Caco-2 (cell line): ENCODE measurements at regions not wholly inside any gene's neighbourhood (a gene's known extent, or its start where the extent isn't known, plus 50 kb on each side); places are given as distances from the start of the nearest gene placed in this dataset.

Source experiments
- BruUV-seq: library from RNA; stranded (reverse); fragments of 400-500 nt; replicated peaks from 2 replicates; lab custom pipeline; 2021; lab: Mats Ljungman, UMichigan
- CTCF ChIA-PET: fragments of 300-600 bp; sonication (Branson Sonifier 250); formaldehyde crosslinking; loops from one replicate; lab custom pipeline; 2022; ENCODE audit warnings: antibody characterized with exemption; lab: Charles Lee
- POLR2A ChIA-PET: fragments of 300-600 bp; sonication (Branson Sonifier 250); formaldehyde crosslinking; loops from one replicate; lab custom pipeline; 2022; ENCODE audit warnings: antibody characterized with exemption; lab: Charles Lee
- DNase-seq, 2 experiments: peaks; one replicate each; pipeline versions ENCODE4 v3.0.0 to v3.0.0-alpha.2; 2020 to 2022
- H3K27me3 ChIP-seq: replicated peaks from 2 replicates; pipeline ENCODE4 v1.6.0; 2011; ENCODE audit warnings: low read length; ENCODE audit not compliant: control insufficient read depth, insufficient read depth
- H3K36me3 ChIP-seq: 2 replicates; pipeline ENCODE4 v1.5.1; 2011; ENCODE audit warnings: low read length; ENCODE audit not compliant: control insufficient read depth, insufficient read depth
- H3K4me1 ChIP-seq: fragments of 250-450 bp; sonication (Bioruptor Pico); 2 replicates; pipeline ENCODE4 v1.5.1; 2020; ENCODE audit warnings: mild to moderate bottlenecking
- H3K4me3 ChIP-seq: 2 replicates; pipeline ENCODE4 v1.5.1; 2011; ENCODE audit warnings: low read depth, mild to moderate bottlenecking, control low read depth, low read length
- H3K9me3 ChIP-seq: fragments of 250-450 bp; sonication (Bioruptor Pico); 2 replicates; pipeline ENCODE4 v1.5.1; 2020; ENCODE audit warnings: mild to moderate bottlenecking, moderate library complexity
- H3K27ac Mint-ChIP-seq: one replicate; pipeline ENCODE4 v1.8.0; 2022; ENCODE audit warnings: mixed read lengths; ENCODE audit not compliant: unreplicated experiment
- H3K27me3 Mint-ChIP-seq: one replicate; pipeline ENCODE4 v1.8.0; 2022; ENCODE audit warnings: mixed read lengths; ENCODE audit not compliant: insufficient read depth, unreplicated experiment
- H3K36me3 Mint-ChIP-seq: one replicate; pipeline ENCODE4 v1.8.0; 2022; ENCODE audit warnings: mild to moderate bottlenecking, mixed read lengths; ENCODE audit not compliant: insufficient read depth, unreplicated experiment
- H3K4me1 Mint-ChIP-seq: one replicate; pipeline ENCODE4 v1.8.0; 2022; ENCODE audit warnings: low read depth, mixed read lengths; ENCODE audit not compliant: unreplicated experiment
- H3K4me3 Mint-ChIP-seq: one replicate; pipeline ENCODE4 v1.8.0; 2022; ENCODE audit warnings: mild to moderate bottlenecking, moderate library complexity, mixed read lengths; ENCODE audit not compliant: unreplicated experiment
- H3K9me3 Mint-ChIP-seq: one replicate; pipeline ENCODE4 v1.8.0; 2022; ENCODE audit warnings: mixed read lengths; ENCODE audit not compliant: unreplicated experiment
- intact Hi-C: fragments of 100-400 bp; cut with micrococcal nuclease; formaldehyde crosslinking; loops from one replicate; pipeline ENCODE4 v1.10.0; 2022; ENCODE audit not compliant: unreplicated experiment
- TF ChIP-seq, protein P1 (sequence below), 2 experiments: fragments of 200-600 bp in 1 of 2; IDR thresholded peaks; 1 replicate in 1 of 2; 2 replicates in 1 of 2; pipeline versions ENCODE4 v1.5.1 to v1.8.0; 2011 to 2022; ENCODE audit warnings: antibody characterized with exemption in 1 of 2, control low read depth in 1 of 2, inconsistent platforms in 1 of 2, low read depth in 1 of 2, low read length in 1 of 2, mild to moderate bottlenecking in 1 of 2, moderate library complexity in 1 of 2; ENCODE audit not compliant: insufficient read depth in 1 of 2, severe bottlenecking in 1 of 2, unreplicated experiment in 1 of 2

DNA sequence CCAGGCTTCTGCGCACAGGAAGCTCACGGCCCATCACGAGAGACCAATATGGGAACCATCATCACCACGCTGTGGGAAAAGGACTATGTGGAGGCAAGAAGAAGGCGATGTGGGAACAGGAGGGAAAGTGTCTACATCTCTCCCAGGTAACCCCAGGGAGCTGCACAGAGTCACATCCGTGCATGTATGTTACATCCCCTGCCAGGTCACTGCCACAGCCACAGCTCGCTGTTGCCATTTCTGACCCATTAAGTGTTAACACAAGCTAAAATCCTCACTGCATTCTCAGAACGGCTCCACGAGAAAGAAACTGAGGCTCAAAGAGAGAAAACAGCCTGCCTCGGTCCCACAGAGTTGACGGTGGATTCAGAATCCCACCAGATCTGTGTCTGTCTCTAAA, 319.1 kb downstream of the FOXL1 start:
- Histone ChIP-seq H3K4me3 (no peak overlapping the region), H3K9me3 (no peaks in the 10 kb centered on the region), H3K4me1 (no peaks in the 10 kb centered on the region), H3K36me3 (no peaks in the 10 kb centered on the region), H3K27me3 (no peaks in the 10 kb centered on the region)
- H3K27me3 Mint-ChIP-seq, result peaks cover 29% of the 10 kb centered on the region
- H3K4me3 Mint-ChIP-seq, result no peak overlapping the region
- no peak for DNase-seq
- H3K27ac Mint-ChIP-seq, result no peak overlapping the region
- POLR2A ChIA-PET, result no interaction called here
- H3K4me1 Mint-ChIP-seq, result no peaks in the 10 kb centered on the region
- H3K36me3 Mint-ChIP-seq, result no peaks in the 10 kb centered on the region
- intact Hi-C loops, result no loop called here
- CTCF ChIA-PET, result no interaction called here
- no peaks in the 10 kb centered on the region for H3K9me3 Mint-ChIP-seq
- TF ChIP-seq, protein P1, sequence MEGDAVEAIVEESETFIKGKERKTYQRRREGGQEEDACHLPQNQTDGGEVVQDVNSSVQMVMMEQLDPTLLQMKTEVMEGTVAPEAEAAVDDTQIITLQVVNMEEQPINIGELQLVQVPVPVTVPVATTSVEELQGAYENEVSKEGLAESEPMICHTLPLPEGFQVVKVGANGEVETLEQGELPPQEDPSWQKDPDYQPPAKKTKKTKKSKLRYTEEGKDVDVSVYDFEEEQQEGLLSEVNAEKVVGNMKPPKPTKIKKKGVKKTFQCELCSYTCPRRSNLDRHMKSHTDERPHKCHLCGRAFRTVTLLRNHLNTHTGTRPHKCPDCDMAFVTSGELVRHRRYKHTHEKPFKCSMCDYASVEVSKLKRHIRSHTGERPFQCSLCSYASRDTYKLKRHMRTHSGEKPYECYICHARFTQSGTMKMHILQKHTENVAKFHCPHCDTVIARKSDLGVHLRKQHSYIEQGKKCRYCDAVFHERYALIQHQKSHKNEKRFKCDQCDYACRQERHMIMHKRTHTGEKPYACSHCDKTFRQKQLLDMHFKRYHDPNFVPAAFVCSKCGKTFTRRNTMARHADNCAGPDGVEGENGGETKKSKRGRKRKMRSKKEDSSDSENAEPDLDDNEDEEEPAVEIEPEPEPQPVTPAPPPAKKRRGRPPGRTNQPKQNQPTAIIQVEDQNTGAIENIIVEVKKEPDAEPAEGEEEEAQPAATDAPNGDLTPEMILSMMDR (IDR thresholded peaks at IDR 0.05; ENCODE audit: insufficient read depth in 1 of 2, low read depth in 1 of 2, low read length in 1 of 2, severe bottlenecking in 1 of 2, unreplicated experiment in 1 of 2), result no peak
- BruUV-seq, result no TSS peak

DNA sequence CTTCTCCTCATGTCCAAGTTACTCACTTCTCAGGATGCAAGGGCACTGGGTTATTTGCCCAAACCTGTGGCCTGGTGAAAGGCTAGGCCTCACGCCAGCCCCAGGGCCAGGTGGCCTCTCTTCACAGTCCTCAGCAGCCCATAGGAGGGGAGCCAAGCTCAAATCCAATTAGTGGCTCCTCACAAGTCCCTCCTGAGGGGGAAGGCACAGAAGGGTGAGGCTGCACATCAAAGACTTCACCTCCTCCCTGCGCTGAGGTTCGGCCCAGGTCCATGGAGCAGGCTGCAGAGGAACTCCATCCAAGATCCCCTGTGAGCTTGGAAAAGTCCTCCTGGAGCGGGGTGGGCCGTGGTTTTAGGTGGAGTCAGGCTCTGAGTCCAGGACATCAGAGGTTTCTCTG, 320.0 kb downstream of the FOXL1 start:
- Histone ChIP-seq H3K9me3 (no peaks in the 10 kb centered on the region), H3K4me3 (no peak overlapping the region), H3K27me3 (no peaks in the 10 kb centered on the region), H3K36me3 (no peaks in the 10 kb centered on the region), H3K4me1 (no peaks in the 10 kb centered on the region)
- Mint-ChIP-seq H3K4me3 (no peak overlapping the region), H3K27me3 (peaks cover 25% of the 10 kb centered on the region), H3K4me1 (no peaks in the 10 kb centered on the region), H3K36me3 (no peaks in the 10 kb centered on the region), H3K9me3 (no peaks in the 10 kb centered on the region), H3K27ac (no peak overlapping the region)
- ChIA-PET POLR2A (no interaction called here), CTCF (no interaction called here)
- TF ChIP-seq, protein P1 (IDR thresholded peaks at IDR 0.05; ENCODE audit: insufficient read depth in 1 of 2, low read depth in 1 of 2, low read length in 1 of 2, severe bottlenecking in 1 of 2, unreplicated experiment in 1 of 2), result no peak
- intact Hi-C loops, result no loop called here
- DNase-seq, result no peak
- no TSS peak for BruUV-seq

DNA sequence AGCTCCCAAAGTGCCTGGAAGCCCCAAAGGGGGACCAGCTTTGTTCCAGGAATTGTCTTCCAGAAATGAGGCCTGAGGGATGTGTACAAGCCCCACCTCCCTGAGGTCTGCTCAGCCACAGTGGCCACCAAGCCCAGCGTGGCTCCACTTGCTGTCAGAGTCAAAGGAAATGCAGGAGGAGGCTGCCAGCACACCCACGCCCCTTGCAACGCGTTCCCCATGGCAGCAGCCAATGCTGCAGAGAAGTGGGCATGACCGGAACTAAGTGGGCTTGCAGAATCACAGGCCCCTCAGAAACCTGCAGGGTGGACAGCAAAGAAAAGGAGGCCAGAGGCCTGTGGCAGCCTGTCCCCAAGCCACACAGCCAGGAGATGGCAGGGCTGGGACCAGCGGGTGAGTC, 320.8 kb downstream of the FOXL1 start:
- BruUV-seq, result no TSS peak

More for the DNA sequence above, 320.8 kb downstream of the FOXL1 start:
- POLR2A ChIA-PET, result no interaction called here
- H3K4me3 ChIP-seq, result no peak overlapping the region
- DNase-seq, result no peak
- CTCF ChIA-PET, result no interaction called here
- H3K27me3 ChIP-seq, result no peaks in the 10 kb centered on the region
- no peaks in the 10 kb centered on the region for H3K4me1 ChIP-seq
- H3K36me3 Mint-ChIP-seq, result no peaks in the 10 kb centered on the region
- H3K27me3 Mint-ChIP-seq, result peaks cover 25% of the 10 kb centered on the region
- H3K27ac Mint-ChIP-seq, result no peak overlapping the region
- H3K9me3 ChIP-seq, result no peaks in the 10 kb centered on the region
- no peak overlapping the region for H3K4me3 Mint-ChIP-seq
- H3K9me3 Mint-ChIP-seq, result no peaks in the 10 kb centered on the region
- H3K4me1 Mint-ChIP-seq, result no peaks in the 10 kb centered on the region
- intact Hi-C loops, result no loop called here
- no peaks in the 10 kb centered on the region for H3K36me3 ChIP-seq
- TF ChIP-seq, protein P1 (IDR thresholded peaks at IDR 0.05; ENCODE audit: insufficient read depth in 1 of 2, low read depth in 1 of 2, low read length in 1 of 2, severe bottlenecking in 1 of 2, unreplicated experiment in 1 of 2), result no peak
